ENCODE measurements at regions not wholly inside any gene's neighbourhood (a gene's known extent, or its start where the extent isn't known, plus 50 kb on each side); places are given as distances from the start of the nearest gene placed in this dataset.
A peak's percentile ranks its signal among the peaks of the same experiment; 100 is the strongest.
"Not testable (repeated sequence)": the region's sequence is repeated elsewhere in the genome, so short reads cannot be mapped to it uniquely, and the experiment has no call there.

- no peak for DNase-seq (ENCODE audit: low read depth, low spot score)
Observed at GRCh38 chr2:62410926-62411456, 95.0 kb downstream of the TMEM17 start.

GRCh38 chr2:62410015-62410453 lies 96.0 kb downstream of the TMEM17 start:
- DNase-seq (ENCODE audit: low read depth, low spot score): peak; percentile 39

GRCh38 chr2:62409442-62409841 lies 96.6 kb downstream of the TMEM17 start:
- peak; percentile 16 for DNase-seq (ENCODE audit: low read depth, low spot score)

- no peak for DNase-seq (ENCODE audit: low read depth, low spot score)
Observed at GRCh38 chr2:62408241-62408677, 97.7 kb downstream of the TMEM17 start.

- no peak for DNase-seq (ENCODE audit: low read depth, low spot score)
Observed at GRCh38 chr2:62407838-62408237, 98.2 kb downstream of the TMEM17 start.

GRCh38 chr2:62407401-62407800 lies 98.6 kb downstream of the TMEM17 start:
- no peak for DNase-seq (ENCODE audit: low read depth, low spot score)

GRCh38 chr2:62406573-62407043 lies 99.4 kb downstream of the TMEM17 start:
- no peak for DNase-seq (ENCODE audit: low read depth, low spot score)

- DNase-seq (ENCODE audit: low read depth, low spot score): no peak
Observed at GRCh38 chr2:62404913-62405312, 101.1 kb downstream of the TMEM17 start.

- DNase-seq (ENCODE audit: low read depth, low spot score): no peak
Observed at GRCh38 chr2:62402156-62402555, 103.8 kb downstream of the TMEM17 start.

GRCh38 chr2:62398356-62398755 lies 107.6 kb downstream of the TMEM17 start:
- DNase-seq (ENCODE audit: low read depth, low spot score): no peak

GRCh38 chr2:62396880-62397279 lies 109.1 kb downstream of the TMEM17 start:
- peak; percentile 16 for DNase-seq (ENCODE audit: low read depth, low spot score)

- no peak for DNase-seq (ENCODE audit: low read depth, low spot score)
Observed at GRCh38 chr2:62393293-62393692, 112.7 kb downstream of the TMEM17 start.

- DNase-seq (ENCODE audit: low read depth, low spot score): no peak
Observed at GRCh38 chr2:62391696-62392095, 114.3 kb downstream of the TMEM17 start.

- not testable (repeated sequence) for DNase-seq (ENCODE audit: low read depth, low spot score)
Observed at GRCh38 chr2:62386378-62386777, 119.6 kb downstream of the TMEM17 start.

- peak; percentile 9 for DNase-seq (ENCODE audit: low read depth, low spot score)
Observed at GRCh38 chr2:62383846-62384245, 122.1 kb downstream of the TMEM17 start.

- peak; percentile 46 for DNase-seq (ENCODE audit: low read depth, low spot score)
Observed at GRCh38 chr2:62382757-62383156, 123.2 kb downstream of the TMEM17 start.

- no peak for DNase-seq (ENCODE audit: low read depth, low spot score)
Observed at GRCh38 chr2:62382122-62382521, 123.9 kb downstream of the TMEM17 start.

- no peak for DNase-seq (ENCODE audit: low read depth, low spot score)
Observed at GRCh38 chr2:62381656-62382055, 124.3 kb downstream of the TMEM17 start.

GRCh38 chr2:62379566-62379965 lies 126.4 kb downstream of the TMEM17 start:
- no peak for DNase-seq (ENCODE audit: low read depth, low spot score)

- DNase-seq (ENCODE audit: low read depth, low spot score): no peak
Observed at GRCh38 chr2:62375113-62375420, 130.9 kb downstream of the TMEM17 start.

- DNase-seq (ENCODE audit: low read depth, low spot score): no peak
Observed at GRCh38 chr2:62374301-62375112, 131.5 kb downstream of the TMEM17 start.

- DNase-seq (ENCODE audit: low read depth, low spot score): no peak
Observed at GRCh38 chr2:62372824-62373223, 133.2 kb downstream of the TMEM17 start.
